ENCODE measurements at regions not wholly inside any gene's neighbourhood (a gene's known extent, or its start where the extent isn't known, plus 50 kb on each side); places are given as distances from the start of the nearest gene placed in this dataset.

GRCh38 chr12:92597118-92597517, 105.7 kb upstream of the PLEKHG7 start:
- DNase-seq (no peak), ATAC-seq (no peak)
- H3K4me3 Mint-ChIP-seq = no peak overlapping the region
- peaks cover 11% of the 10 kb centered on the region for H3K36me3 Mint-ChIP-seq
- peaks cover 10% of the 10 kb centered on the region for H3K9me3 ChIP-seq (ENCODE audit: control insufficient read depth, insufficient read depth, low read length)
- H3K27ac Mint-ChIP-seq = peak overlapping the region; percentile 91 to 98
- TF ChIP-seq, protein P1, sequence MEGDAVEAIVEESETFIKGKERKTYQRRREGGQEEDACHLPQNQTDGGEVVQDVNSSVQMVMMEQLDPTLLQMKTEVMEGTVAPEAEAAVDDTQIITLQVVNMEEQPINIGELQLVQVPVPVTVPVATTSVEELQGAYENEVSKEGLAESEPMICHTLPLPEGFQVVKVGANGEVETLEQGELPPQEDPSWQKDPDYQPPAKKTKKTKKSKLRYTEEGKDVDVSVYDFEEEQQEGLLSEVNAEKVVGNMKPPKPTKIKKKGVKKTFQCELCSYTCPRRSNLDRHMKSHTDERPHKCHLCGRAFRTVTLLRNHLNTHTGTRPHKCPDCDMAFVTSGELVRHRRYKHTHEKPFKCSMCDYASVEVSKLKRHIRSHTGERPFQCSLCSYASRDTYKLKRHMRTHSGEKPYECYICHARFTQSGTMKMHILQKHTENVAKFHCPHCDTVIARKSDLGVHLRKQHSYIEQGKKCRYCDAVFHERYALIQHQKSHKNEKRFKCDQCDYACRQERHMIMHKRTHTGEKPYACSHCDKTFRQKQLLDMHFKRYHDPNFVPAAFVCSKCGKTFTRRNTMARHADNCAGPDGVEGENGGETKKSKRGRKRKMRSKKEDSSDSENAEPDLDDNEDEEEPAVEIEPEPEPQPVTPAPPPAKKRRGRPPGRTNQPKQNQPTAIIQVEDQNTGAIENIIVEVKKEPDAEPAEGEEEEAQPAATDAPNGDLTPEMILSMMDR (IDR thresholded peaks at IDR 0.05) = no peak
- H3K4me3 ChIP-seq (ENCODE audit: low read length) = no peak overlapping the region
- no peak overlapping the region for H3K27ac ChIP-seq (ENCODE audit: low read length)
- H3K4me1 Mint-ChIP-seq = peaks cover 39 to 54% of the 10 kb centered on the region in 2 donors
- intact Hi-C loops (cut with micrococcal nuclease) = no loop called here
- H3K27me3 Mint-ChIP-seq (ENCODE audit: low read depth in 2 of 2) = no peaks in the 10 kb centered on the region
- no peaks in the 10 kb centered on the region for H3K36me3 ChIP-seq (ENCODE audit: control insufficient read depth, insufficient read depth, low read length)
- H3K9me3 Mint-ChIP-seq = peaks cover 7 to 10% of the 10 kb centered on the region in 2 donors
- H3K27me3 ChIP-seq (ENCODE audit: control insufficient read depth, insufficient read depth, low read length) = no peaks in the 10 kb centered on the region
- 80% methylated on average over 2 of the region's 2 CpGs for WGBS (ENCODE audit: insufficient coverage)
- peaks cover 21% of the 10 kb centered on the region for H3K4me1 ChIP-seq (ENCODE audit: control insufficient read depth, insufficient read depth, low read length)

DNA sequence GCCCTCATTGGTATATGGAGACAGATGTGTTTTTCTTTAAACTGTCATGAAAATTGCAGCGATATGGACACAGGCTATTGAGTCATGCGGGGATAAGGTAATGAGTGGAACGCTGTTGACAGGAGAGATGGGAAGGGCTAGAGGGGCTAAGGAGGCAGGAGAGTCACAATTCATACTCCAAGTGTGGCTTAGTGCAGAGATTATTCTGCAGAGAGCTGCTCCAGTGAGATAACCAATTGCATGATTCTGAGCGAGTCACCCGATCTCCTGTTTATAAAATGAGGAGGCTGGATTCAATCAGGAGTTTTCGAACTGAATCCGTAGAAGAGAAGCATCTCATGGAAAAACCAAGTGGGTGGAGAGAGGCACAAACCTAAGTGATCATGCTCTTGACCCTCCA, 106.4 kb upstream of the PLEKHG7 start:
- Mint-ChIP-seq H3K27me3 (ENCODE audit: low read depth in 2 of 2) (no peaks in the 10 kb centered on the region), H3K4me3 (no peak overlapping the region), H3K9me3 (peaks cover 3 to 6% of the 10 kb centered on the region in 2 donors), H3K4me1 (peaks cover 33 to 50% of the 10 kb centered on the region in 2 donors), H3K27ac (peak overlapping the region; percentile 91 to 98), H3K36me3 (peaks cover 11% of the 10 kb centered on the region)
- Histone ChIP-seq H3K9me3 (ENCODE audit: control insufficient read depth, insufficient read depth, low read length) (peaks cover 10% of the 10 kb centered on the region), H3K4me3 (ENCODE audit: low read length) (no peak overlapping the region), H3K27me3 (ENCODE audit: control insufficient read depth, insufficient read depth, low read length) (no peaks in the 10 kb centered on the region), H3K36me3 (ENCODE audit: control insufficient read depth, insufficient read depth, low read length) (no peaks in the 10 kb centered on the region), H3K27ac (ENCODE audit: low read length) (no peak overlapping the region), H3K4me1 (ENCODE audit: control insufficient read depth, insufficient read depth, low read length) (peaks cover 21% of the 10 kb centered on the region)
- WGBS (ENCODE audit: insufficient coverage) = 99% methylated on average over 7 of the region's 7 CpGs
- TF ChIP-seq, protein P1 (IDR thresholded peaks at IDR 0.05) = no peak
- intact Hi-C loops (cut with micrococcal nuclease) = no loop called here
- ATAC-seq = no peak
- DNase-seq = no peak

DNA sequence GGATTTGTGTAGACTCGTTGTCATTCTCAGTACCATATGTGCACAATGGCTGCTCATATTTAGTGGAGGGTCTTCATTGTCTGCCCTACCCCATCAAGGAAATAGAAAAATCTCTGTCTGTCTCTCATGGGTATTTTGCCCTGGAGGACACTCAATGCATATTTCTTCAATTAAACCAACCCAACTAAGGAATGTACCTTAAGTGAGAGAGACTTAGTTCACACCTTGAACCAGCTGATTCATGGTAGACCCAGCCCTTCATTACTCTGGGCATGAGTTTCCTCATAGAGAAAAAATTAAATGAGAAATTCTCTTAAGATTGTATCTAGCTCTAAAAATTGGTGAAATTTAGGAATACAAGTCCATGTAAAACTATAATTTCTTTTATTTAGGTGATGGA, 107.1 kb upstream of the PLEKHG7 start:
- intact Hi-C loops (cut with micrococcal nuclease) = loop anchor here (2.0 kb wide), 1 partner anchor 451 kb away; the partner anchor contains the start of gene BTG1
- H3K4me1 ChIP-seq (ENCODE audit: control insufficient read depth, insufficient read depth, low read length) = peaks cover 21% of the 10 kb centered on the region
- H3K9me3 Mint-ChIP-seq = peaks cover 2 to 4% of the 10 kb centered on the region in 2 donors
- TF ChIP-seq, protein P1 (IDR thresholded peaks at IDR 0.05) = no peak
- 100% methylated on average over 1 of the region's 1 CpG for WGBS (ENCODE audit: insufficient coverage)
- H3K27ac ChIP-seq (ENCODE audit: low read length) = no peak overlapping the region
- DNase-seq (no peak), ATAC-seq (no peak)
- peaks cover 33 to 44% of the 10 kb centered on the region in 2 donors for H3K4me1 Mint-ChIP-seq
- no peaks in the 10 kb centered on the region for H3K36me3 ChIP-seq (ENCODE audit: control insufficient read depth, insufficient read depth, low read length)
- peak overlapping the region; percentile 35 for H3K4me3 Mint-ChIP-seq
- peaks cover 10% of the 10 kb centered on the region for H3K9me3 ChIP-seq (ENCODE audit: control insufficient read depth, insufficient read depth, low read length)
- H3K4me3 ChIP-seq (ENCODE audit: low read length) = no peak overlapping the region
- peaks cover 11% of the 10 kb centered on the region for H3K36me3 Mint-ChIP-seq
- no peaks in the 10 kb centered on the region for H3K27me3 ChIP-seq (ENCODE audit: control insufficient read depth, insufficient read depth, low read length)
- peak overlapping the region; percentile 91 to 98 for H3K27ac Mint-ChIP-seq
- H3K27me3 Mint-ChIP-seq (ENCODE audit: low read depth in 2 of 2) = no peaks in the 10 kb centered on the region

Data from natural killer cell (primary cell).